Endothelial cell of umbilical vein (primary cell): ENCODE measurements at regions not wholly inside any gene's neighbourhood (a gene's known extent, or its start where the extent isn't known, plus 50 kb on each side); places are given as distances from the start of the nearest gene placed in this dataset.

Experiments used
- CTCF ChIP-seq, 2 donors: IDR thresholded peaks; 1 replicate in 1 of 2; 2 replicates in 1 of 2; pipeline ENCODE4 v1.5.1; 2011; ENCODE audit warnings: low read length in 2 of 2, mild to moderate bottlenecking in 2 of 2, moderate library complexity in 2 of 2, control low read depth in 1 of 2, inconsistent platforms in 1 of 2, low read depth in 1 of 2; ENCODE audit not compliant: insufficient read depth in 1 of 2; ENCODE audit errors: extremely low read depth in 1 of 2
- EZH2 ChIP-seq: IDR thresholded peaks from 2 replicates; pipeline ENCODE4 v1.6.1; 2012; ENCODE audit warnings: borderline replicate concordance, low read depth, mild to moderate bottlenecking, moderate library complexity, low read length, inconsistent platforms; ENCODE audit not compliant: severe bottlenecking
- FOS ChIP-seq: IDR thresholded peaks from 2 replicates; pipeline ENCODE4 v1.6.1; 2011; ENCODE audit warnings: mild to moderate bottlenecking, low read length, moderate library complexity, borderline replicate concordance; ENCODE audit not compliant: insufficient read depth
- GATA2 ChIP-seq: IDR thresholded peaks from 2 replicates; pipeline ENCODE4 v1.7.0; 2011; ENCODE audit warnings: low read depth, mild to moderate bottlenecking, moderate library complexity, mixed read lengths, low read length; ENCODE audit not compliant: insufficient read length, insufficient read depth
- JUN ChIP-seq: IDR thresholded peaks from 2 replicates; pipeline ENCODE4 v1.6.1; 2011; ENCODE audit warnings: borderline replicate concordance, low read depth; ENCODE audit not compliant: insufficient read length, insufficient read depth
- MAX ChIP-seq: IDR thresholded peaks from 2 replicates; pipeline ENCODE4 v1.6.1; 2011; ENCODE audit not compliant: insufficient read depth, insufficient read length
- MYC ChIP-seq: IDR thresholded peaks from one replicate; pipeline ENCODE4 v1.6.1; 2011; ENCODE audit warnings: mild to moderate bottlenecking, low read depth, low read length
- POLR2A ChIP-seq: IDR thresholded peaks from 2 replicates; pipeline ENCODE4 v1.6.1; 2012; ENCODE audit warnings: low read depth, mild to moderate bottlenecking, control low read depth, low read length
- POLR2AphosphoS5 ChIP-seq: IDR thresholded peaks from 2 replicates; pipeline ENCODE4 v1.6.1; 2012; ENCODE audit warnings: low read depth, mild to moderate bottlenecking, control low read depth, low read length, moderate library complexity; ENCODE audit not compliant: insufficient read depth

GRCh38 chr5:160961761-160962160 lies 109.8 kb upstream of the ATP10B start:
- no peak for TF ChIP-seq CTCF (IDR thresholded peaks at IDR 0.05; ENCODE audit: extremely low read depth in 1 of 2, insufficient read depth in 1 of 2, low read depth in 1 of 2, low read length in 2 of 2)
- TF ChIP-seq EZH2: no peak
- no peak for TF ChIP-seq POLR2A
- no peak for TF ChIP-seq FOS
- no peak for TF ChIP-seq MAX
- no peak for TF ChIP-seq POLR2AphosphoS5
- TF ChIP-seq JUN: no peak
- no peak for TF ChIP-seq MYC
- TF ChIP-seq GATA2: no peak
